GM12878 (cell line): ENCODE measurements at regions not wholly inside any gene's neighbourhood (a gene's known extent, or its start where the extent isn't known, plus 50 kb on each side); places are given as distances from the start of the nearest gene placed in this dataset.

Source experiments
- ATF2 ChIP-seq: IDR thresholded peaks from 2 replicates; pipeline ENCODE4 v1.6.1; 2012; ENCODE audit warnings: low read length, inconsistent platforms
- BHLHE40 ChIP-seq, 2 experiments: fragments of 450-650 bp in 1 of 2; IDR thresholded peaks; 2 replicates each; pipeline ENCODE4 v1.6.1; 2011 to 2017; ENCODE audit warnings: low read depth in 2 of 2, borderline replicate concordance in 1 of 2, improper control_type of control experiment in 1 of 2, low read length in 1 of 2, mild to moderate bottlenecking in 1 of 2
- BMI1 ChIP-seq: fragments of 450-650 bp; IDR thresholded peaks from 2 replicates; pipeline ENCODE4 v1.6.1; 2016; ENCODE audit warnings: mild to moderate bottlenecking, moderate library complexity, borderline replicate concordance
- CREB1 ChIP-seq: IDR thresholded peaks from 2 replicates; pipeline ENCODE4 v1.6.1; 2012; ENCODE audit warnings: low read depth, mild to moderate bottlenecking, inconsistent platforms
- FOXM1 ChIP-seq: IDR thresholded peaks from 2 replicates; pipeline ENCODE4 v1.6.1; 2012; ENCODE audit warnings: low read depth, mild to moderate bottlenecking, inconsistent platforms, low read length, moderate library complexity
- IRF3 ChIP-seq: fragments of 450-650 bp; IDR thresholded peaks from 2 replicates; pipeline ENCODE4 v1.6.1; 2014; ENCODE audit warnings: mild to moderate bottlenecking
- MTA2 ChIP-seq: fragments of 450-650 bp; IDR thresholded peaks from 2 replicates; pipeline ENCODE4 v1.6.1; 2016; ENCODE audit warnings: low read depth, mild to moderate bottlenecking, moderate library complexity
- NFYA ChIP-seq: IDR thresholded peaks from 2 replicates; pipeline ENCODE4 v1.6.1; 2011; ENCODE audit warnings: low read depth, mild to moderate bottlenecking, low read length, improper control_type of control experiment, borderline replicate concordance
- NR2C2 ChIP-seq: IDR thresholded peaks from 2 replicates; pipeline ENCODE4 v1.6.1; 2011; ENCODE audit warnings: borderline replicate concordance, low read depth; ENCODE audit not compliant: control insufficient read depth, insufficient read length
- NR2F1 ChIP-seq: fragments of 450-650 bp; conservative IDR thresholded peaks from 2 replicates; pipeline ENCODE4 v1.6.1; 2017; ENCODE audit warnings: mild to moderate bottlenecking
- PAX5 ChIP-seq: IDR thresholded peaks from 2 replicates; pipeline ENCODE4 v1.6.1; 2011; ENCODE audit warnings: low read depth, low read length, borderline replicate concordance
- RAD51 ChIP-seq: fragments of 450-650 bp; IDR thresholded peaks from 2 replicates; pipeline ENCODE4 v1.6.1; 2016; ENCODE audit warnings: moderate library complexity, mild to moderate bottlenecking, inconsistent platforms
- RELA ChIP-seq: fragments of 450-650 bp; IDR thresholded peaks from 2 replicates; pipeline ENCODE4 v1.8.0; 2014; ENCODE audit warnings: borderline replicate concordance; ENCODE audit not compliant: partially characterized antibody
- TCF12 ChIP-seq: IDR thresholded peaks from 2 replicates; pipeline ENCODE4 v1.6.1; 2011; ENCODE audit warnings: low read depth, mild to moderate bottlenecking, low read length
- ZNF384 ChIP-seq: IDR thresholded peaks from 2 replicates; pipeline ENCODE4 v1.6.1; 2012; ENCODE audit warnings: low read depth, mild to moderate bottlenecking, low read length, improper control_type of control experiment, borderline replicate concordance
- ZSCAN29 ChIP-seq: fragments of 450-650 bp; IDR thresholded peaks from 2 replicates; pipeline ENCODE4 v1.6.1; 2017; ENCODE audit warnings: mild to moderate bottlenecking, moderate library complexity

GRCh38 chr1:172964864-172965263 is 85.9 kb downstream of the TNFSF18 start (continued):
- TF ChIP-seq NFYA (no peak), BHLHE40 (IDR thresholded peaks at IDR 0.05; ENCODE audit: borderline replicate concordance in 1 of 2, low read depth in 2 of 2, low read length in 1 of 2) (no peak), RELA (no peak), NR2C2 (no peak), CREB1 (no peak), RAD51 (no peak), PAX5 (no peak), BMI1 (no peak), ZNF384 (no peak), ATF2 (no peak), MTA2 (no peak), IRF3 (no peak), ZSCAN29 (no peak), NR2F1 (no peak), TCF12 (no peak), FOXM1 (no peak)
- TF ChIP-seq, all 136 proteins: peak for 0
